MCF 10A (cell line): ENCODE measurements at regions not wholly inside any gene's neighbourhood (a gene's known extent, or its start where the extent isn't known, plus 50 kb on each side); places are given as distances from the start of the nearest gene placed in this dataset.

Experiments
- BruUV-seq: library from RNA; stranded (reverse); fragments of 400-500 nt; replicated peaks from 2 replicates; lab custom pipeline; 2021; lab: Mats Ljungman, UMichigan
- CTCF ChIA-PET: fragments of 300-600 bp; sonication (Branson Sonifier 250); formaldehyde crosslinking; extraction: SDS; loops from one replicate; lab custom pipeline; 2021; ENCODE audit warnings: antibody characterized with exemption, inconsistent platforms; lab: Yijun Ruan, JAX
- POLR2A ChIA-PET: fragments of 300-600, 350-650 bp; sonication (Branson Sonifier 250); formaldehyde crosslinking; extraction: SDS; loops from one replicate; lab custom pipeline; 2020; ENCODE audit warnings: antibody characterized with exemption, inconsistent platforms; lab: Yijun Ruan, JAX
- DNase-seq: peaks from one replicate; pipeline ENCODE4 v3.0.0-alpha.2; 2018; ENCODE audit not compliant: unreplicated experiment
- H3K27ac Mint-ChIP-seq: one replicate; pipeline ENCODE4 v1.8.0; 2022; ENCODE audit warnings: mild to moderate bottlenecking, low read depth, mixed read lengths; ENCODE audit not compliant: unreplicated experiment
- H3K27me3 Mint-ChIP-seq: one replicate; pipeline ENCODE4 v1.8.0; 2022; ENCODE audit warnings: mixed read lengths; ENCODE audit not compliant: insufficient read depth, unreplicated experiment
- H3K36me3 Mint-ChIP-seq: one replicate; pipeline ENCODE4 v1.8.0; 2022; ENCODE audit warnings: mild to moderate bottlenecking, moderate library complexity, mixed read lengths; ENCODE audit not compliant: insufficient read depth, unreplicated experiment
- H3K4me1 Mint-ChIP-seq: one replicate; pipeline ENCODE4 v1.8.0; 2022; ENCODE audit warnings: mixed read lengths; ENCODE audit not compliant: insufficient read depth, unreplicated experiment
- H3K4me3 Mint-ChIP-seq: one replicate; pipeline ENCODE4 v1.8.0; 2022; ENCODE audit warnings: mild to moderate bottlenecking, moderate library complexity, mixed read lengths; ENCODE audit not compliant: unreplicated experiment
- H3K9me3 Mint-ChIP-seq: one replicate; pipeline ENCODE4 v1.8.0; 2022; ENCODE audit warnings: mixed read lengths; ENCODE audit not compliant: unreplicated experiment
- CTCF ChIP-seq: fragments of 200-600 bp; IDR thresholded peaks from one replicate; pipeline ENCODE4 v1.8.0; 2022; ENCODE audit warnings: antibody characterized with exemption, mild to moderate bottlenecking; ENCODE audit not compliant: unreplicated experiment
- intact Hi-C: fragments of 100-400 bp; cut with micrococcal nuclease; formaldehyde crosslinking; loops from 2 replicates; pipeline ENCODE4 v1.14.1; 2022

DNA sequence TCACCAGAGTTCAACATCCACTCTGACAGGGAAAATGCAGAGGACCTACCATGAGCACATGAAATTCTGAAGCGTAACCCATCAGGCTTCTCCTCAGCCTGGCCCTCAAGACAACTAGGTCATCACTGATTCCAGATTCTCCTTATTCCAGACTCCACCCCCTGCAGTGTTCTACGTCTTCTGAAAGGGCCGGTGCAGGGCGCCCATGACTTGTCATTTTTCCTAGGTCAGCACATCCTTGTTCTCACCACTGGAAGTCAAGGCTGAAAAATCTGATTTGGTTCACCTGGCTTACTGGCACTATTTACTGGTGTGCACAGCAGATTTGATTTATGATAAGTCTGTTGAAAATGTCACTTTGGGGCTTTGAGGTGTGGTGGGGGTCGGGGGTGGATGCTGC lies 140.9 kb upstream of the KLF3 start:
- no peak for DNase-seq
- H3K4me1 Mint-ChIP-seq, result no peaks in the 10 kb centered on the region
- CTCF ChIA-PET, result no interaction called here
- POLR2A ChIA-PET, result no interaction called here
- peaks cover 7% of the 10 kb centered on the region for H3K9me3 Mint-ChIP-seq
- H3K27ac Mint-ChIP-seq, result no peak overlapping the region
- no peak for TF ChIP-seq CTCF
- no peaks in the 10 kb centered on the region for H3K27me3 Mint-ChIP-seq
- no peaks in the 10 kb centered on the region for H3K36me3 Mint-ChIP-seq
- no TSS peak for BruUV-seq
- intact Hi-C loops, result no loop called here
- H3K4me3 Mint-ChIP-seq, result no peak overlapping the region

DNA sequence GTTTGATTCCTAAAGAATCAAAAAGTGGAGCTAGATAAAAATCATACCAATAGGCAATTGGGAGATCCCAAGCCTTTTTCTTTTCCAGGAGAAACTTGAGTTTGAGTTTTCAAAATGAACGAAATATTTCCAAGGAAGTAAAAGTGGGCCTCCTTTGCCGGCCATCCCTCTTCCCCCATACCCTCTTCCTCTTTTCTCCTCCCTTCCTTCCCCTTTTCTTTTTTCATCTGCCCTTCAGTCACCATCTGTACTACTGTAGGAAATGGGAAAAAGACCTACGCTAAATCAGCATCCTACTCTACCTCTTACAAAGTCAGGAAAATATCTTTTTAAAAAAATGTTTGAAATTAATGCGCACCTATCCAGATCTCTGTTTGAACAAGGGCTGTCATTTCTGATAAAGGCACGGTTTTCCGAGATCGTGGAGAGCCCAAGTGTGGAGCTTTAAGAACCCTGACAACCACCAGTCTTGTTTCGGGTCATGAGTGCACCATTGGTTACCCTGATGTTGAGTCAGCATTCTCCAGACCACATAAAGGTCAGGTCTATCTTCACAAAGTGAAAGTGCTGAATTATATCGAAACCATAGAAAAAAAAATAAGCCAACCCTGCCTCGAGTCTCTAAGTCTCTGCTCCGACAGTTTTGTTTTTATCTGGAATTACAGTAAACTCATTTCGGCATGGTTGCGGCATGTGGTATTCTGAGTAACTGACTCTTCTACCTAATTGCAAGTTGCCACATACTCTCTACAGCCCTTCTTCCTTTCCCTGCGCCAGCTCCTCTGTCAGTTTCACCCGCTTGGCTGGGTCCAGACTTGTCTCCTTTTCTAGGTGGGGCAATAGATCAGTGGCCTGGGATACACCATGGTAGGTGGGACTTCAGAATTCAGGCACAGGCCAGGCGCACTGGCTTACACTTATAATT lies 140.2 kb upstream of the KLF3 start:
- BruUV-seq, result no TSS peak
- Mint-ChIP-seq H3K9me3 (peaks cover 7% of the 10 kb centered on the region), H3K27me3 (no peaks in the 10 kb centered on the region), H3K36me3 (no peaks in the 10 kb centered on the region), H3K27ac (no peak overlapping the region), H3K4me1 (no peaks in the 10 kb centered on the region), H3K4me3 (no peak overlapping the region)
- POLR2A ChIA-PET, result no interaction called here
- CTCF ChIA-PET, result no interaction called here
- no peak for TF ChIP-seq CTCF
- intact Hi-C loops, result no loop called here
- no peak for DNase-seq

DNA sequence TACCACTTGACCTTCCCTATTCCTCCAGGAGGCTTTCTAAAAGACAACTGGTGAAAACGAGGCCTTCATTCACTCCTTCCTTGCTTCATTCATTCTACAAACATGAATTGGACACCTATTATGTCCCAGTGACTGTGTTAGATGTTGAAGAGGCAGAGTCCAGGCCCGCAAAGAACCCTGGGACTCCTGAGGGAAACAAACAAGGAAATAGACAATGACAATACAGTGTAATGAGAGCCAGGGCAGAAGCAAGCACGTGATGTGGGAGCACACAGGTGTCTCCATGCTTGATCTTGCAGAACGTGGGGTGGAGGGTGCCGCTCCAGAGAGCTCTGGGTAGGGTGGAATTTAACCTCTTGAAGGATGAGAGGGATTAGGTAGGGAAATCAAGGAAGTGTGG lies 137.6 kb upstream of the KLF3 start:
- CTCF ChIA-PET, result interaction anchor here (0.5 to 0.6 kb wide), 3 partner anchors 24 to 473 kb away, joined by 3 to 5 read pairs (median 3); no protein-coding TSS in a partner anchor
- H3K27ac Mint-ChIP-seq, result no peak overlapping the region
- peaks cover 5% of the 10 kb centered on the region for H3K36me3 Mint-ChIP-seq
- TF ChIP-seq CTCF, result no peak
- POLR2A ChIA-PET, result no interaction called here
- H3K9me3 Mint-ChIP-seq, result no peaks in the 10 kb centered on the region
- BruUV-seq, result no TSS peak
- DNase-seq, result no peak
- H3K4me1 Mint-ChIP-seq, result no peaks in the 10 kb centered on the region
- no peaks in the 10 kb centered on the region for H3K27me3 Mint-ChIP-seq
- intact Hi-C loops, result no loop called here
- no peak overlapping the region for H3K4me3 Mint-ChIP-seq

DNA sequence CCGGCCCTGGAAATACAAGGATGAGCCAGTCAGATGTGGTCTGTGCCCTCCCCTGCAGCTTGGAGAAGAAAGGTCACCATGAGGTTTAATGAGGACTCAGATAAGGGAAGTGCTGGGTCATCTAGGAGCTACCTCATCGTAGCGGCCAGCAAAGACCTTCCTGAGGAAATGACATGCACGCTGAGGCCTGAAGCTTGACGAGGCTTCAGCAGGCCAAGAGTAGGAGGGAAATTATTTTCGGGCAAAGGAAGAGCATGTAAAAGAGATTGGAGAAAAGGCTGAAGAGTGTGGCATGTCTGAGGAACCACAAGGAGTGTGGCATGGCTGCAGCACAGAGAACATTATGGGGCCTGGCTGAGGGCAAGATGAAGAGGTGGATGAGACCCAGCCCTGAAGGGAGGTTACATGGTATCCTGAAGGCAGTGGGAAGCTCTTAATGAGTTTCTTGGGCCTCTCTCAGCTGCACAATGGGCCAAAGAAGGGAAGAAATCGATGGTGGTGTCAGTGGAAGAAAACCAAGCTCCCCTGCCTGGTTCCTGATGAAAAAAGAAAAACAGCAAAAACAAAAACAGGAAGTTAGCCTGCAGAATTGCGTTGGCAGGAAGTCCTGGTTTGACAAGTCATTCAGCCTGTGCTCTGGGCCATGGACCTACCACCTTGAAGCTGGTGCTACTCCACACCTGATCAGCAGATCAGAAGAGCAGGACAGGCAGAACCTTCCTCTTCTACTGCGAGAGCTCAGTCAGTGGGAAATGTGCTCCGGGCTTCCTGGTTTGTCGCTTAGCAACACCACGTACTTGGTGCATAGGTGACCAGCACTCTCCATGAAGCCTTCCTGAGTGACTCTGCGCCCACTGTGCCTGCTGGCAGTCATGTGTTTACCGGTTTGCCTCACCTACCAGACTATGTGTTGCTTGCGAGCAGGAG lies 134.5 kb upstream of the KLF3 start:
- no peak for DNase-seq
- Mint-ChIP-seq H3K36me3 (peaks cover 5% of the 10 kb centered on the region), H3K4me3 (no peak overlapping the region), H3K27me3 (no peaks in the 10 kb centered on the region), H3K9me3 (no peaks in the 10 kb centered on the region), H3K4me1 (no peaks in the 10 kb centered on the region), H3K27ac (no peak overlapping the region)
- intact Hi-C loops, result no loop called here
- TF ChIP-seq CTCF, result no peak
- CTCF ChIA-PET, result interaction anchor here (0.6 kb wide), 1 partner anchor 88 kb away, joined by 6 read pairs; no protein-coding TSS in a partner anchor
- POLR2A ChIA-PET, result no interaction called here
- no TSS peak for BruUV-seq
